Transverse colon (tissue), 4 donors: ENCODE measurements at regions not wholly inside any gene's neighbourhood (a gene's known extent, or its start where the extent isn't known, plus 50 kb on each side); places are given as distances from the start of the nearest gene placed in this dataset.

Experiments used
- DNase-seq: peaks from one replicate; pipeline ENCODE4 v3.0.0-alpha.2; 2019
- H3K27ac ChIP-seq, 4 donors: fragments of 200-600 bp; sonication (generic); 2 replicates each; pipeline ENCODE4 v1.5.1; 2016 to 2018; ENCODE audit warnings: inconsistent platforms in 4 of 4
- H3K27me3 ChIP-seq: fragments of 200-600 bp; sonication (generic); 2 replicates; pipeline ENCODE4 v1.5.1; 2017; ENCODE audit warnings: inconsistent platforms
- H3K36me3 ChIP-seq, 4 donors: fragments of 200-600 bp; sonication (generic); 2 replicates each; pipeline ENCODE4 v1.5.1; 2017 to 2019; ENCODE audit warnings: inconsistent platforms in 4 of 4
- H3K4me1 ChIP-seq, 4 donors: fragments of 200-600 bp; sonication (generic); 2 replicates each; pipeline ENCODE4 v1.5.1; 2017 to 2020; ENCODE audit warnings: inconsistent platforms in 4 of 4
- H3K4me3 ChIP-seq, 4 donors: fragments of 200-600 bp; sonication (generic); 1 replicate in 1 of 4; 2 replicates in 3 of 4; pipeline versions ENCODE4 v1.5.1 to v1.6.1; 2017 to 2019; ENCODE audit warnings: inconsistent platforms in 4 of 4
- H3K9me3 ChIP-seq, 2 donors: fragments of 200-600 bp; sonication (generic); 2 replicates each; pipeline ENCODE4 v1.5.1; 2017 to 2019; ENCODE audit warnings: inconsistent platforms in 2 of 2
- CTCF ChIP-seq, 5 experiments: fragments of 200-600 bp in 3 of 5; fragments of 450-650 bp in 2 of 5; sonication (generic) in 3 of 5; IDR thresholded peaks; 1 replicate in 2 of 5; 2 replicates in 3 of 5; pipeline ENCODE4 v1.5.1; 2016 to 2017; ENCODE audit warnings: antibody characterized with exemption in 5 of 5, inconsistent platforms in 3 of 5, mild to moderate bottlenecking in 2 of 5, moderate library complexity in 1 of 5
- EP300 ChIP-seq: sonication (generic); formaldehyde crosslinking; IDR thresholded peaks from one replicate; pipeline ENCODE4 v1.6.1; 2017; ENCODE audit warnings: antibody characterized with exemption, low read depth
- POLR2A ChIP-seq: fragments of 450-650 bp; IDR thresholded peaks from one replicate; pipeline ENCODE4 v1.6.1; 2016; ENCODE audit warnings: antibody characterized with exemption, mild to moderate bottlenecking, moderate library complexity
- POLR2AphosphoS5 ChIP-seq, 3 donors: sonication (generic); formaldehyde crosslinking; IDR thresholded peaks; one replicate each; pipeline ENCODE4 v1.6.1; 2016; ENCODE audit warnings: antibody characterized with exemption in 3 of 3
- WGBS, 2 donors: methylation state at CpG; one replicate each; pipeline ENCODE4 v1.1.5; 2018; ENCODE audit warnings: low coverage in 1 of 2; 5-methylcytosine and 5-hydroxymethylcytosine counted together
- in situ Hi-C, 4 donors: fragments of 200-750 bp; cut with MboI; loops; one replicate each; pipeline versions ENCODE4 v1.15.0 to v1.15.1; 2017; ENCODE audit warnings: low sequenced_read_pairs in 3 of 4, low pct_ligation_motif_present in 1 of 4, low pct_unique_long_range_greater_than_20kb in 1 of 4
- intact Hi-C: fragments of 100-400 bp; cut with DNase I; formaldehyde crosslinking; loops from one replicate; pipeline ENCODE4 v1.15.1; 2023; ENCODE audit warnings: low total_unique reads

GRCh38 chr1:30338765-30339164 lies 384.6 kb downstream of the MATN1 start:
- no peak for TF ChIP-seq CTCF (IDR thresholded peaks at IDR 0.05)
- TF ChIP-seq EP300: no peak
- no peak for TF ChIP-seq POLR2AphosphoS5 (IDR thresholded peaks at IDR 0.05)
- TF ChIP-seq POLR2A: no peak
- DNase-seq: no peak
- no peak overlapping the region for H3K4me3 ChIP-seq
- intact Hi-C loops (no loop called here), in situ Hi-C loops (no loop called here)
- H3K27me3 ChIP-seq: peaks cover 30% of the 10 kb centered on the region
- no peaks in the 10 kb centered on the region for H3K36me3 ChIP-seq
- no peak overlapping the region for H3K27ac ChIP-seq
- WGBS, 2 donors: 88 to 100% methylated on average over 2 of the region's 2 CpGs
- no peaks in the 10 kb centered on the region for H3K4me1 ChIP-seq
- no peaks in the 10 kb centered on the region for H3K9me3 ChIP-seq

- Histone ChIP-seq H3K9me3 (no peaks in the 10 kb centered on the region), H3K27ac (no peak overlapping the region), H3K27me3 (peaks cover 15% of the 10 kb centered on the region), H3K36me3 (no peaks in the 10 kb centered on the region), H3K4me1 (no peaks in the 10 kb centered on the region), H3K4me3 (no peak overlapping the region)
- in situ Hi-C loops (no loop called here), intact Hi-C loops (no loop called here)
- TF ChIP-seq POLR2AphosphoS5 (IDR thresholded peaks at IDR 0.05) (no peak), POLR2A (no peak), EP300 (no peak), CTCF (IDR thresholded peaks at IDR 0.05) (no peak)
- WGBS, 2 donors: 58 to 70% methylated on average over 2 to 3 of the region's 3 CpGs
- DNase-seq: no peak
Measured at GRCh38 chr1:30337324-30337620, 386.1 kb downstream of the MATN1 start.

- in situ Hi-C loops (no loop called here), intact Hi-C loops (no loop called here)
- no peak for DNase-seq
- Histone ChIP-seq H3K36me3 (no peaks in the 10 kb centered on the region), H3K27me3 (peaks cover 10% of the 10 kb centered on the region), H3K4me3 (no peak overlapping the region), H3K27ac (no peak overlapping the region), H3K9me3 (no peaks in the 10 kb centered on the region), H3K4me1 (no peaks in the 10 kb centered on the region)
- WGBS, 2 donors: 72 to 80% methylated on average over 3 to 15 of the region's 16 CpGs
- TF ChIP-seq CTCF (IDR thresholded peaks at IDR 0.05) (no peak), POLR2A (no peak), POLR2AphosphoS5 (IDR thresholded peaks at IDR 0.05) (no peak), EP300 (no peak)
Measured at GRCh38 chr1:30336550-30337323, 386.6 kb downstream of the MATN1 start.

GRCh38 chr1:30335997-30336390 lies 387.4 kb downstream of the MATN1 start:
- Histone ChIP-seq H3K4me1 (no peaks in the 10 kb centered on the region), H3K9me3 (no peaks in the 10 kb centered on the region), H3K4me3 (no peak overlapping the region), H3K36me3 (no peaks in the 10 kb centered on the region), H3K27me3 (peaks cover 2% of the 10 kb centered on the region), H3K27ac (no peak overlapping the region)
- intact Hi-C loops (no loop called here), in situ Hi-C loops (no loop called here)
- no peak for DNase-seq
- 77 to 100% methylated on average over 1 to 2 of the region's 2 CpGs for WGBS, 2 donors
- TF ChIP-seq CTCF (IDR thresholded peaks at IDR 0.05) (no peak), EP300 (no peak), POLR2A (no peak), POLR2AphosphoS5 (IDR thresholded peaks at IDR 0.05) (no peak)
